CD14-positive monocyte (primary cell): ENCODE measurements at regions not wholly inside any gene's neighbourhood (a gene's known extent, or its start where the extent isn't known, plus 50 kb on each side); places are given as distances from the start of the nearest gene placed in this dataset.

Experiments used
- DNase-seq, 3 donors: peaks; one replicate each; pipeline ENCODE4 v3.0.0-alpha.2; 2011 to 2022
- H2AFZ ChIP-seq: 2 replicates; pipeline ENCODE4 v1.6.0; 2012; ENCODE audit warnings: mild to moderate bottlenecking, low read depth, low read length, inconsistent platforms; ENCODE audit not compliant: insufficient read depth, poor library complexity, severe bottlenecking
- H3K27ac ChIP-seq, 2 donors: 1 replicate in 1 of 2; 2 replicates in 1 of 2; pipeline ENCODE4 v1.5.1; 2012 to 2013; ENCODE audit warnings: low read length in 2 of 2, control low read depth in 1 of 2, inconsistent platforms in 1 of 2, low read depth in 1 of 2, mild to moderate bottlenecking in 1 of 2
- H3K27me3 ChIP-seq, 2 donors: one replicate each; pipeline versions ENCODE4 v1.6.0 to v1.6.1; 2011 to 2013; ENCODE audit warnings: low read length in 2 of 2; ENCODE audit not compliant: control insufficient read depth in 2 of 2, insufficient read depth in 2 of 2
- H3K36me3 ChIP-seq, 2 donors: replicated peaks in 1 of 2; 1 replicate in 1 of 2; 2 replicates in 1 of 2; pipeline versions ENCODE4 v1.5.1 to v1.6.1; 2012 to 2013; ENCODE audit warnings: low read length in 2 of 2, control low read depth in 1 of 2, inconsistent platforms in 1 of 2, mild to moderate bottlenecking in 1 of 2; ENCODE audit not compliant: insufficient read depth in 2 of 2, control insufficient read depth in 1 of 2
- H3K4me1 ChIP-seq, 2 donors: 1 replicate in 1 of 2; 2 replicates in 1 of 2; pipeline versions ENCODE4 v1.5.1 to v1.6.1; 2012 to 2013; ENCODE audit warnings: low read length in 2 of 2, control low read depth in 1 of 2, inconsistent platforms in 1 of 2, mild to moderate bottlenecking in 1 of 2, moderate library complexity in 1 of 2; ENCODE audit not compliant: insufficient read depth in 2 of 2, control insufficient read depth in 1 of 2
- H3K4me2 ChIP-seq: replicated peaks from 2 replicates; pipeline ENCODE3; 2012; ENCODE audit warnings: low read length, moderate library complexity, mild to moderate bottlenecking; ENCODE audit not compliant: poor library complexity, severe bottlenecking; ENCODE audit errors: extremely low read depth
- H3K4me3 ChIP-seq, 3 experiments: fragments of 200-600 bp in 1 of 3; sonication (generic) in 1 of 3; replicated peaks in 1 of 3; 1 replicate in 2 of 3; 2 replicates in 1 of 3; pipeline ENCODE4 v1.5.1; 2011 to 2013; ENCODE audit warnings: low read length in 3 of 3, mild to moderate bottlenecking in 3 of 3, control low read depth in 2 of 3, low read depth in 2 of 3, inconsistent platforms in 1 of 3, moderate library complexity in 1 of 3
- H3K79me2 ChIP-seq: 2 replicates; pipeline ENCODE4 v1.6.0; 2012; ENCODE audit warnings: mild to moderate bottlenecking, control low read depth, inconsistent platforms, low read length, moderate library complexity; ENCODE audit not compliant: insufficient read depth
- H3K9ac ChIP-seq: 2 replicates; pipeline ENCODE4 v1.6.0; 2017; ENCODE audit warnings: low read length, mild to moderate bottlenecking; ENCODE audit not compliant: insufficient read depth, poor library complexity, severe bottlenecking
- H3K9me3 ChIP-seq, 2 donors: replicated peaks in 1 of 2; 1 replicate in 1 of 2; 2 replicates in 1 of 2; pipeline versions ENCODE4 v1.5.1 to v1.6.1; 2012 to 2013; ENCODE audit warnings: low read length in 2 of 2, control low read depth in 1 of 2; ENCODE audit not compliant: control insufficient read depth in 1 of 2, insufficient read depth in 1 of 2
- H4K20me1 ChIP-seq: 2 replicates; pipeline ENCODE4 v1.6.0; 2012; ENCODE audit warnings: mild to moderate bottlenecking, low read length, control low read depth, moderate library complexity; ENCODE audit not compliant: insufficient read depth
- H3K27ac Mint-ChIP-seq, 7 donors: one replicate each; pipeline ENCODE4 v1.8.0; 2020; ENCODE audit warnings: mild to moderate bottlenecking in 7 of 7, mixed read lengths in 7 of 7, moderate library complexity in 6 of 7, inconsistent platforms in 2 of 7
- H3K27me3 Mint-ChIP-seq, 3 donors: one replicate each; pipeline ENCODE4 v1.8.0; 2021 to 2022; ENCODE audit warnings: low read depth in 3 of 3, mild to moderate bottlenecking in 3 of 3, mixed read lengths in 3 of 3, moderate library complexity in 3 of 3, inconsistent platforms in 1 of 3
- H3K36me3 Mint-ChIP-seq, 2 donors: one replicate each; pipeline ENCODE4 v1.8.0; 2020; ENCODE audit warnings: mixed read lengths in 2 of 2, inconsistent platforms in 1 of 2, mild to moderate bottlenecking in 1 of 2
- H3K4me1 Mint-ChIP-seq: one replicate; pipeline ENCODE4 v1.8.0; 2020; ENCODE audit warnings: mild to moderate bottlenecking, mixed read lengths
- H3K4me3 Mint-ChIP-seq, 2 donors: one replicate each; pipeline ENCODE4 v1.8.0; 2020; ENCODE audit warnings: mild to moderate bottlenecking in 2 of 2, mixed read lengths in 2 of 2, moderate library complexity in 1 of 2
- H3K9me3 Mint-ChIP-seq, 7 donors: one replicate each; pipeline ENCODE4 v1.8.0; 2020 to 2022; ENCODE audit warnings: mixed read lengths in 7 of 7, mild to moderate bottlenecking in 6 of 7, moderate library complexity in 6 of 7, inconsistent platforms in 2 of 7
- CTCF ChIP-seq: fragments of 200-600 bp; IDR thresholded peaks from one replicate; pipeline ENCODE4 v1.8.0; 2022; ENCODE audit warnings: antibody characterized with exemption, mild to moderate bottlenecking
- WGBS: methylation state at CpG from one replicate; pipeline ENCODE4 v1.1.5; 2013; ENCODE audit warnings: missing lambda C conversion rate; ENCODE audit not compliant: insufficient coverage; 5-methylcytosine and 5-hydroxymethylcytosine counted together
- intact Hi-C, 2 donors: fragments of 100-400 bp; cut with micrococcal nuclease; formaldehyde crosslinking; loops; one replicate each; pipeline versions ENCODE4 v1.15.0 to v1.15.1; 2023

GRCh38 chr2:180062178-180062577 is 55.1 kb upstream of the CWC22 start:
- Mint-ChIP-seq H3K27me3 (peaks cover 0 to 1% (median 0%) of the 10 kb centered on the region in 3 donors), H3K36me3 (no peaks in the 10 kb centered on the region)
- 100% methylated on average over 1 of the region's 4 CpGs for WGBS

GRCh38 chr2:180061546-180061945 is 54.4 kb upstream of the CWC22 start:
- H3K27me3 ChIP-seq, result no peaks in the 10 kb centered on the region
- intact Hi-C loops, result no loop called here
- no peak overlapping the region for H2AFZ ChIP-seq
- no peak overlapping the region for H3K27ac ChIP-seq
- H4K20me1 ChIP-seq, result no peaks in the 10 kb centered on the region
- peaks cover 0 to 5% (median 1%) of the 10 kb centered on the region in 7 donors for H3K9me3 Mint-ChIP-seq
- H3K9ac ChIP-seq, result no peak overlapping the region
- H3K4me1 Mint-ChIP-seq, result no peaks in the 10 kb centered on the region
- peaks cover 0 to 1% (median 0%) of the 10 kb centered on the region in 3 donors for H3K27me3 Mint-ChIP-seq
- H3K4me3 Mint-ChIP-seq, result no peak overlapping the region
- H3K4me2 ChIP-seq, result no peak overlapping the region
- H3K27ac Mint-ChIP-seq, result peak overlapping the region in 1 of 7 donors; percentile 16
- no peak for TF ChIP-seq CTCF
- H3K36me3 Mint-ChIP-seq, result no peaks in the 10 kb centered on the region
- no peaks in the 10 kb centered on the region for H3K36me3 ChIP-seq
- no peak for DNase-seq
- no peak overlapping the region for H3K4me3 ChIP-seq
- H3K79me2 ChIP-seq, result no peaks in the 10 kb centered on the region
- H3K9me3 ChIP-seq, result no peaks in the 10 kb centered on the region
- no peaks in the 10 kb centered on the region for H3K4me1 ChIP-seq
- no CpG with 5 or more reads among the region's 3 CpGs for WGBS

More at GRCh38 chr2:180062178-180062577, 55.1 kb upstream of the CWC22 start:
- Histone ChIP-seq H4K20me1 (no peaks in the 10 kb centered on the region), H3K36me3 (no peaks in the 10 kb centered on the region), H3K4me3 (no peak overlapping the region), H3K27me3 (no peaks in the 10 kb centered on the region), H3K4me1 (no peaks in the 10 kb centered on the region), H3K4me2 (no peak overlapping the region), H3K9ac (no peak overlapping the region), H2AFZ (no peak overlapping the region), H3K79me2 (no peaks in the 10 kb centered on the region), H3K9me3 (no peaks in the 10 kb centered on the region), H3K27ac (no peak overlapping the region)
- Mint-ChIP-seq H3K9me3 (peaks cover 0 to 4% (median 3%) of the 10 kb centered on the region in 7 donors), H3K27ac (no peak overlapping the region), H3K4me3 (no peak overlapping the region), H3K4me1 (no peaks in the 10 kb centered on the region)
- intact Hi-C loops, result no loop called here
- no peak for DNase-seq
- no peak for TF ChIP-seq CTCF
